GM12878 (cell line): ENCODE measurements at regions not wholly inside any gene's neighbourhood (a gene's known extent, or its start where the extent isn't known, plus 50 kb on each side); places are given as distances from the start of the nearest gene placed in this dataset.

ENCODE experiments used
- ATAC-seq: fragments of 200-7000 bp; cut with Tn5 transposase; 3 replicates; pipeline ENCODE4 v1.9.1; 2020; ENCODE audit warnings: mild to moderate bottlenecking, moderate library complexity
- BruUV-seq: library from RNA; stranded (reverse); fragments of 400-500 nt; replicated peaks from 2 replicates; lab custom pipeline; 2021; lab: Mats Ljungman, UMichigan
- CTCF ChIA-PET: fragments of 300-600 bp; sonication (Branson Sonifier 250); formaldehyde crosslinking; extraction: SDS; loops from one replicate; lab custom pipeline; 2021; ENCODE audit warnings: inconsistent platforms; lab: Yijun Ruan, JAX
- POLR2A ChIA-PET: fragments of 350-600 bp; formaldehyde crosslinking; extraction: SDS; loops from one replicate; lab custom pipeline; 2021; ENCODE audit warnings: inconsistent platforms; lab: Charles Lee
- RAD21 ChIA-PET: fragments of 300-600 bp; sonication (Branson Sonifier 250); formaldehyde crosslinking; loops from one replicate; lab custom pipeline; 2023; ENCODE audit warnings: antibody characterized with exemption; ENCODE audit not compliant: unreplicated experiment; lab: Charles Lee
- SMC1A ChIA-PET: fragments of 300-600 bp; sonication (Branson Sonifier 250); formaldehyde crosslinking; loops from one replicate; lab custom pipeline; 2023; ENCODE audit not compliant: unreplicated experiment, uncharacterized antibody; lab: Charles Lee
- DNase-seq: peaks from one replicate; pipeline ENCODE4 v3.0.0-alpha.2; 2011; ENCODE audit warnings: low read depth, low spot score
- FAIRE-seq: peaks from 3 replicates; lab custom pipeline; 2011; peaks lifted over from hg19 to GRCh38; lab: Jason Lieb, UNC
- H2AFZ ChIP-seq: 2 replicates; pipeline ENCODE4 v1.6.0; 2011; ENCODE audit warnings: low read depth, low read length, control low read depth; ENCODE audit not compliant: control insufficient read depth
- H3K27ac ChIP-seq: 2 replicates; pipeline ENCODE4 v1.5.1; 2011; ENCODE audit warnings: control low read depth; ENCODE audit not compliant: control insufficient read depth, insufficient read depth
- H3K27me3 ChIP-seq, 2 experiments: replicated peaks in 1 of 2; 2 replicates each; pipeline versions ENCODE4 v1.6.0 to v1.6.1; 2011; ENCODE audit warnings: low read length in 1 of 2; ENCODE audit not compliant: control insufficient read depth in 2 of 2, insufficient read depth in 2 of 2
- H3K36me3 ChIP-seq, 2 experiments: 2 replicates each; pipeline ENCODE4 v1.5.1; 2011; ENCODE audit warnings: low read length in 1 of 2; ENCODE audit not compliant: control insufficient read depth in 2 of 2, insufficient read depth in 2 of 2
- H3K4me1 ChIP-seq: 2 replicates; pipeline ENCODE4 v1.6.1; 2011; ENCODE audit warnings: mild to moderate bottlenecking, low read length, moderate library complexity, mixed read lengths; ENCODE audit not compliant: control insufficient read depth, insufficient read depth
- H3K4me2 ChIP-seq: 2 replicates; pipeline ENCODE4 v1.6.0; 2011; ENCODE audit warnings: control low read depth; ENCODE audit not compliant: control insufficient read depth, insufficient read depth
- H3K4me3 ChIP-seq: fragments of 200-600 bp; sonication (generic); 2 replicates; pipeline ENCODE4 v1.5.1; 2016
- H3K79me2 ChIP-seq: 2 replicates; pipeline ENCODE4 v1.6.0; 2011; ENCODE audit warnings: low read length; ENCODE audit not compliant: control insufficient read depth, insufficient read depth
- H3K9ac ChIP-seq: 2 replicates; pipeline ENCODE4 v1.8.0; 2011; ENCODE audit warnings: low read length, control low read depth, mixed read lengths; ENCODE audit not compliant: control insufficient read depth, insufficient read depth
- H3K9me3 ChIP-seq: replicated peaks from 3 replicates; pipeline ENCODE4 v1.5.1; 2011; ENCODE audit warnings: mild to moderate bottlenecking, low read length; ENCODE audit not compliant: control insufficient read depth, insufficient read depth
- H4K20me1 ChIP-seq: 2 replicates; pipeline ENCODE4 v1.6.0; 2011; ENCODE audit not compliant: control insufficient read depth, insufficient read depth
- BHLHE40 ChIP-seq, 2 experiments: fragments of 450-650 bp in 1 of 2; IDR thresholded peaks; 2 replicates each; pipeline ENCODE4 v1.6.1; 2011 to 2017; ENCODE audit warnings: low read depth in 2 of 2, borderline replicate concordance in 1 of 2, improper control_type of control experiment in 1 of 2, low read length in 1 of 2, mild to moderate bottlenecking in 1 of 2
- CBFB ChIP-seq: IDR thresholded peaks from 2 replicates; pipeline ENCODE4 v1.6.1; 2016; ENCODE audit warnings: antibody characterized with exemption, low read depth
- CREB1 ChIP-seq: IDR thresholded peaks from 2 replicates; pipeline ENCODE4 v1.6.1; 2012; ENCODE audit warnings: low read depth, mild to moderate bottlenecking, inconsistent platforms
- CREM ChIP-seq: IDR thresholded peaks from 2 replicates; pipeline ENCODE4 v1.6.1; 2014; ENCODE audit warnings: antibody characterized with exemption, low read depth
- DPF2 ChIP-seq: fragments of 450-650 bp; IDR thresholded peaks from 2 replicates; pipeline ENCODE4 v1.6.1; 2017; ENCODE audit warnings: mild to moderate bottlenecking
- HDGF ChIP-seq: fragments of 450-650 bp; IDR thresholded peaks from 2 replicates; pipeline ENCODE4 v1.6.1; 2016; ENCODE audit warnings: antibody characterized with exemption
- MXI1 ChIP-seq: fragments of 150-350 bp; IDR thresholded peaks from 2 replicates; pipeline ENCODE4 v1.6.1; 2011; ENCODE audit warnings: low read depth, mild to moderate bottlenecking, inconsistent platforms, low read length, improper control_type of control experiment
- MYC ChIP-seq: IDR thresholded peaks from 2 replicates; pipeline ENCODE4 v1.6.1; 2011; ENCODE audit warnings: mild to moderate bottlenecking, low read length, moderate library complexity, inconsistent platforms; ENCODE audit not compliant: insufficient read depth, insufficient replicate concordance, insufficient read length, severe bottlenecking
- NRF1 ChIP-seq: conservative IDR thresholded peaks from 2 replicates; pipeline ENCODE4 v1.6.1; 2011; ENCODE audit warnings: mild to moderate bottlenecking, low read depth, low read length, improper control_type of control experiment
- PBX3 ChIP-seq: IDR thresholded peaks from 2 replicates; pipeline ENCODE4 v1.6.1; 2011; ENCODE audit warnings: mild to moderate bottlenecking, low read depth, low read length, moderate library complexity; ENCODE audit not compliant: insufficient replicate concordance
- POU2F2 ChIP-seq: IDR thresholded peaks from 3 replicates; pipeline ENCODE4 v1.6.1; 2011; ENCODE audit warnings: low read depth, mild to moderate bottlenecking, low read length, borderline replicate concordance
- RCOR1 ChIP-seq: conservative IDR thresholded peaks from 2 replicates; pipeline ENCODE4 v1.6.1; 2012; ENCODE audit warnings: low read depth, low read length, improper control_type of control experiment
- SUZ12 ChIP-seq: fragments of 200-600 bp; sonication (generic); IDR thresholded peaks from one replicate; pipeline ENCODE4 v1.6.1; 2018; ENCODE audit warnings: antibody characterized with exemption, mild to moderate bottlenecking; ENCODE audit not compliant: unreplicated experiment
- YBX1 ChIP-seq: fragments of 450-650 bp; IDR thresholded peaks from 2 replicates; pipeline ENCODE4 v1.6.1; 2016; ENCODE audit warnings: antibody characterized with exemption
- ZBED1 ChIP-seq: IDR thresholded peaks from 2 replicates; pipeline ENCODE4 v1.6.1; 2016; ENCODE audit warnings: borderline replicate concordance
- ZNF24 ChIP-seq: fragments of 450-650 bp; IDR thresholded peaks from 2 replicates; pipeline ENCODE4 v1.6.1; 2017; ENCODE audit warnings: antibody characterized with exemption, mild to moderate bottlenecking
- ZNF687 ChIP-seq: fragments of 450-650 bp; IDR thresholded peaks from 2 replicates; pipeline ENCODE4 v1.6.1; 2017; ENCODE audit warnings: mild to moderate bottlenecking, moderate library complexity
- WGBS: methylation state at CpG from one replicate; pipeline ENCODE4 v1.1.6; 2016; ENCODE audit warnings: low lambda C conversion rate; ENCODE audit not compliant: insufficient replicate concordance, insufficient coverage; ENCODE audit errors: missing lambda C conversion rate; 5-methylcytosine and 5-hydroxymethylcytosine counted together
- in situ Hi-C: fragments of 300-500 bp; cut with MboI; formaldehyde crosslinking; loops from 9 replicates; pipeline ENCODE4 v1.14.3; 2018; ENCODE audit warnings: mixed read lengths
- intact Hi-C: fragments of 100-400 bp; cut with micrococcal nuclease; formaldehyde crosslinking; loops from one replicate; pipeline ENCODE4 v1.14.2; 2022; ENCODE audit not compliant: unreplicated experiment
- TF ChIP-seq, protein P1 (sequence below): fragments of 450-650 bp; IDR thresholded peaks from 2 replicates; pipeline ENCODE4 v1.6.1; 2016; ENCODE audit warnings: mild to moderate bottlenecking
- TF ChIP-seq, protein P2 (sequence below): IDR thresholded peaks from 2 replicates; pipeline ENCODE4 v1.6.1; 2012; ENCODE audit warnings: low read length, inconsistent platforms

DNA sequence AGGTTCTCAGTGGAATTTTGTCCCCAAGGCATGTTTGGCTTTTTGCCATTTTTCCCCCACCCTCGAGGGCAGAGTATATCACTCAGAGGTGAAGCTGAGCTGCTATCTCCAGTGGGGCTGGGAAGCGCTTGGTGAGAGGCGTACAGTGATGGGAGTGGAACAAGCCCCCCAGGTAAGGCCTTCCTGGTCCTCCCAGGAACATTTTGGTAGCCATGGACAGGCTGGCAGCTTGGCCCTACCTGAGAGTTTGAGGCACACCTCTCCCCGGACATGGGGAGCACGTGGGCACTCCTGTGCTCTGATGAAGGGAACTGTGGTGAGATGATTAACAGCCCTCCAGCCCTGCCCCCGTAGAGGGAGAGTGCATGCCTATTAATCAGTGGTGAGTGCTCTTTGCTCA, 99.3 kb downstream of the C1QL2 start:
- Histone ChIP-seq H3K4me2 (no peak overlapping the region), H3K27me3 (peaks cover 0 to 2% of the 10 kb centered on the region in 2 experiments; a peak in 2 of 4 replicates), H2AFZ (no peak overlapping the region), H3K79me2 (no peaks in the 10 kb centered on the region), H3K4me3 (no peak overlapping the region), H3K36me3 (no peaks in the 10 kb centered on the region), H3K9ac (no peak overlapping the region), H3K4me1 (no peaks in the 10 kb centered on the region), H3K9me3 (no peaks in the 10 kb centered on the region), H4K20me1 (no peaks in the 10 kb centered on the region), H3K27ac (no peak overlapping the region)
- POLR2A ChIA-PET: no interaction called here
- WGBS: 16% methylated on average over 6 of the region's 6 CpGs
- SMC1A ChIA-PET: no interaction called here
- DNase-seq: no peak
- intact Hi-C loops: no loop called here
- CTCF ChIA-PET: no interaction called here
- no TSS peak for BruUV-seq
- no peak for FAIRE-seq
- RAD21 ChIA-PET: no interaction called here
- ATAC-seq: no peak
- in situ Hi-C loops: no loop called here
- TF ChIP-seq POU2F2 (no peak), HDGF (no peak), RCOR1 (no peak), YBX1 (no peak), ZNF687 (no peak), ZBED1 (no peak), CREM (no peak), BHLHE40 (IDR thresholded peaks at IDR 0.05; ENCODE audit: borderline replicate concordance in 1 of 2, low read depth in 2 of 2, low read length in 1 of 2) (no peak), SUZ12 (no peak), CBFB (no peak), DPF2 (no peak), CREB1 (no peak), ZNF24 (no peak), MXI1 (no peak), NRF1 (no peak), PBX3 (no peak), MYC (no peak)
- TF ChIP-seq, protein P1, sequence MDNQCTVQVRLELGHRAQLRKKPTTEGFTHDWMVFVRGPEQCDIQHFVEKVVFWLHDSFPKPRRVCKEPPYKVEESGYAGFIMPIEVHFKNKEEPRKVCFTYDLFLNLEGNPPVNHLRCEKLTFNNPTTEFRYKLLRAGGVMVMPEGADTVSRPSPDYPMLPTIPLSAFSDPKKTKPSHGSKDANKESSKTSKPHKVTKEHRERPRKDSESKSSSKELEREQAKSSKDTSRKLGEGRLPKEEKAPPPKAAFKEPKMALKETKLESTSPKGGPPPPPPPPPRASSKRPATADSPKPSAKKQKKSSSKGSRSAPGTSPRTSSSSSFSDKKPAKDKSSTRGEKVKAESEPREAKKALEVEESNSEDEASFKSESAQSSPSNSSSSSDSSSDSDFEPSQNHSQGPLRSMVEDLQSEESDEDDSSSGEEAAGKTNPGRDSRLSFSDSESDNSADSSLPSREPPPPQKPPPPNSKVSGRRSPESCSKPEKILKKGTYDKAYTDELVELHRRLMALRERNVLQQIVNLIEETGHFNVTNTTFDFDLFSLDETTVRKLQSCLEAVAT: no peak
- TF ChIP-seq, protein P2, sequence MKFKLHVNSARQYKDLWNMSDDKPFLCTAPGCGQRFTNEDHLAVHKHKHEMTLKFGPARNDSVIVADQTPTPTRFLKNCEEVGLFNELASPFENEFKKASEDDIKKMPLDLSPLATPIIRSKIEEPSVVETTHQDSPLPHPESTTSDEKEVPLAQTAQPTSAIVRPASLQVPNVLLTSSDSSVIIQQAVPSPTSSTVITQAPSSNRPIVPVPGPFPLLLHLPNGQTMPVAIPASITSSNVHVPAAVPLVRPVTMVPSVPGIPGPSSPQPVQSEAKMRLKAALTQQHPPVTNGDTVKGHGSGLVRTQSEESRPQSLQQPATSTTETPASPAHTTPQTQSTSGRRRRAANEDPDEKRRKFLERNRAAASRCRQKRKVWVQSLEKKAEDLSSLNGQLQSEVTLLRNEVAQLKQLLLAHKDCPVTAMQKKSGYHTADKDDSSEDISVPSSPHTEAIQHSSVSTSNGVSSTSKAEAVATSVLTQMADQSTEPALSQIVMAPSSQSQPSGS: no peak
